WTC11 (cell line): ENCODE measurements at regions not wholly inside any gene's neighbourhood (a gene's known extent, or its start where the extent isn't known, plus 50 kb on each side); places are given as distances from the start of the nearest gene placed in this dataset.

Experiments used
- ATAC-seq: fragments of 200-7000 bp; cut with Tn5 transposase; 2 replicates; pipeline ENCODE4 v1.10.0; 2021; ENCODE audit warnings: mild to moderate bottlenecking, moderate library complexity
- CTCF ChIA-PET: fragments of 300-600 bp; sonication (Branson Sonifier 250); formaldehyde crosslinking; loops from one replicate; lab custom pipeline; 2021; ENCODE audit warnings: antibody characterized with exemption; lab: Charles Lee
- POLR2A ChIA-PET: fragments of 350-600 bp; sonication (Branson Sonifier 250); formaldehyde crosslinking; loops from one replicate; lab custom pipeline; 2021; ENCODE audit warnings: antibody characterized with exemption; lab: Charles Lee
- DNase-seq: peaks from one replicate; pipeline ENCODE4 v3.0.0; 2021; ENCODE audit warnings: low spot score
- H3K27ac Mint-ChIP-seq: 2 replicates; pipeline ENCODE4 v1.8.0; 2021; ENCODE audit warnings: mixed read lengths
- H3K27me3 Mint-ChIP-seq: 2 replicates; pipeline ENCODE4 v1.8.0; 2021; ENCODE audit warnings: low read depth, mild to moderate bottlenecking, moderate library complexity, mixed read lengths
- H3K36me3 Mint-ChIP-seq: 2 replicates; pipeline ENCODE4 v1.8.0; 2021; ENCODE audit warnings: mixed read lengths
- H3K4me1 Mint-ChIP-seq: 2 replicates; pipeline ENCODE4 v1.8.0; 2022; ENCODE audit warnings: mixed read lengths
- H3K4me3 Mint-ChIP-seq: 2 replicates; pipeline ENCODE4 v1.8.0; 2021; ENCODE audit warnings: mild to moderate bottlenecking, moderate library complexity, mixed read lengths
- H3K9me3 Mint-ChIP-seq: 2 replicates; pipeline ENCODE4 v1.8.0; 2021; ENCODE audit warnings: mixed read lengths
- ATF1 ChIP-seq: sonication (generic); formaldehyde crosslinking; IDR thresholded peaks from 2 replicates; pipeline ENCODE4 v1.8.1; 2023; ENCODE audit warnings: mild to moderate bottlenecking, moderate library complexity, missing genetic modification reagents
- CREB1 ChIP-seq: sonication (generic); formaldehyde crosslinking; IDR thresholded peaks from 2 replicates; pipeline ENCODE4 v1.8.0; 2023; ENCODE audit warnings: mild to moderate bottlenecking, missing genetic modification reagents
- ESRRA ChIP-seq: sonication (generic); formaldehyde crosslinking; IDR thresholded peaks from 2 replicates; pipeline ENCODE4 v1.8.1; 2022; ENCODE audit warnings: mild to moderate bottlenecking, missing genetic modification reagents, borderline replicate concordance
- FOXJ3 ChIP-seq: sonication (generic); formaldehyde crosslinking; IDR thresholded peaks from 2 replicates; pipeline ENCODE4 v1.9.0; 2021; ENCODE audit warnings: missing genetic modification reagents, mild to moderate bottlenecking, borderline replicate concordance
- FOXK1 ChIP-seq: sonication (generic); formaldehyde crosslinking; IDR thresholded peaks from 2 replicates; pipeline ENCODE4 v1.8.0; 2022; ENCODE audit warnings: mild to moderate bottlenecking, moderate library complexity, missing genetic modification reagents
- GABPB1 ChIP-seq: sonication (generic); formaldehyde crosslinking; IDR thresholded peaks from 2 replicates; pipeline ENCODE4 v1.8.1; 2023; ENCODE audit warnings: mild to moderate bottlenecking, missing genetic modification reagents
- GRHL2 ChIP-seq: fragments of 250-450 bp; sonication (Bioruptor Pico); IDR thresholded peaks from 2 replicates; pipeline ENCODE4 v1.8.0; 2022; ENCODE audit warnings: mild to moderate bottlenecking, moderate library complexity; ENCODE audit not compliant: insufficient replicate concordance, severe bottlenecking
- GTF2I ChIP-seq: fragments of 250-450 bp; sonication (Bioruptor Pico); conservative IDR thresholded peaks from 2 replicates; pipeline ENCODE4 v1.4.0; 2021; ENCODE audit warnings: mild to moderate bottlenecking
- JUN ChIP-seq: sonication (generic); formaldehyde crosslinking; IDR thresholded peaks from 2 replicates; pipeline ENCODE4 v1.8.0; 2023; ENCODE audit warnings: mild to moderate bottlenecking, missing genetic modification reagents
- MYBL2 ChIP-seq: sonication (generic); formaldehyde crosslinking; IDR thresholded peaks from 2 replicates; pipeline ENCODE4 v1.8.1; 2023; ENCODE audit warnings: mild to moderate bottlenecking, moderate library complexity, missing genetic modification reagents
- NFATC4 ChIP-seq: fragments of 250-450 bp; sonication (Bioruptor Pico); IDR thresholded peaks from 2 replicates; pipeline ENCODE4 v1.9.0; 2021; ENCODE audit warnings: mild to moderate bottlenecking
- PRRX2 ChIP-seq: fragments of 250-450 bp; sonication (Bioruptor Pico); IDR thresholded peaks from 2 replicates; pipeline ENCODE4 v1.8.0; 2021; ENCODE audit warnings: mild to moderate bottlenecking
- RORB ChIP-seq: fragments of 250-450 bp; sonication (Bioruptor Pico); IDR thresholded peaks from 2 replicates; pipeline ENCODE4 v1.9.0; 2021; ENCODE audit warnings: mild to moderate bottlenecking
- SMAD3 ChIP-seq: sonication (generic); formaldehyde crosslinking; IDR thresholded peaks from 2 replicates; pipeline ENCODE4 v1.8.0; 2022; ENCODE audit warnings: missing genetic modification reagents, mild to moderate bottlenecking, borderline replicate concordance
- SOX15 ChIP-seq: fragments of 250-450 bp; sonication (Bioruptor Pico); IDR thresholded peaks from 2 replicates; pipeline ENCODE4 v1.9.0; 2021; ENCODE audit warnings: mild to moderate bottlenecking
- TEAD1 ChIP-seq: sonication (generic); formaldehyde crosslinking; IDR thresholded peaks from 2 replicates; pipeline ENCODE4 v1.8.0; 2022; ENCODE audit warnings: mild to moderate bottlenecking, missing genetic modification reagents
- TEAD4 ChIP-seq: sonication (generic); formaldehyde crosslinking; IDR thresholded peaks from 2 replicates; pipeline ENCODE4 v1.8.0; 2022; ENCODE audit warnings: mild to moderate bottlenecking, missing genetic modification reagents
- ZNF138 ChIP-seq: sonication (generic); formaldehyde crosslinking; conservative IDR thresholded peaks from 2 replicates; pipeline ENCODE4 v1.8.1; 2022; ENCODE audit warnings: mild to moderate bottlenecking, moderate library complexity, missing genetic modification reagents
- TF ChIP-seq, protein P1 (sequence below): sonication (generic); formaldehyde crosslinking; conservative IDR thresholded peaks from 2 replicates; pipeline ENCODE4 v1.8.1; 2023; ENCODE audit warnings: mild to moderate bottlenecking, low read depth, missing genetic modification reagents, moderate library complexity
- TF ChIP-seq, protein P2 (sequence below): sonication (generic); formaldehyde crosslinking; IDR thresholded peaks from 2 replicates; pipeline ENCODE4 v1.8.1; 2022; ENCODE audit warnings: low read depth, missing genetic modification reagents, borderline replicate concordance
- TF ChIP-seq, protein P3 (sequence below): sonication (generic); formaldehyde crosslinking; IDR thresholded peaks from 2 replicates; pipeline ENCODE4 v1.8.0; 2022; ENCODE audit warnings: missing genetic modification reagents
- TF ChIP-seq, protein P4 (sequence below): sonication (generic); formaldehyde crosslinking; IDR thresholded peaks from 2 replicates; pipeline ENCODE4 v1.8.1; 2023; ENCODE audit warnings: mild to moderate bottlenecking, missing genetic modification reagents, moderate library complexity
- TF ChIP-seq, protein P5 (sequence below): sonication (generic); formaldehyde crosslinking; IDR thresholded peaks from 2 replicates; pipeline ENCODE4 v1.8.0; 2022; ENCODE audit warnings: mild to moderate bottlenecking, missing genetic modification reagents

DNA sequence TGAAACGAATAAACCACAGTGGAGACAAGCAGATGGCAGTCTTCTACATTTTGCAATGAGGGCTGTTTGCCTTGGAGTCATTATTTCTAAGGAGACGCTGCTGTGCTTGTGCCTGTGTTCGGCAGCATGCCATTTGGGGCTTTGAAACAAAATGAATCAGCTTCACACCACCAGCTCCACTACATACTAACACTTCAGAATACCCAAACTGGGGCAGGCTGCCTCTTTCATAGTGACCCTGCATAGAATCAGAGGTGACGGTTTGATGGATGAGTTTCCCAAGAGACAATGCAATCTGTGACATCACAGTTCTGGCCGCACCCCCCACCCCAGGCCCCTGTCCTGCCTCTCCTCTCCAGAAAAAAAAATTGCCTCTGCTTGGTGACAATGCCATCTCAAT is 57.1 kb upstream of the MID1 start (continued):
- TF ChIP-seq ZNF138 (CRISPR knock-in tag) (no peak), ESRRA (no peak), JUN (CRISPR knock-in tag) (no peak)
- TF ChIP-seq, all 79 proteins: peak for 0

DNA sequence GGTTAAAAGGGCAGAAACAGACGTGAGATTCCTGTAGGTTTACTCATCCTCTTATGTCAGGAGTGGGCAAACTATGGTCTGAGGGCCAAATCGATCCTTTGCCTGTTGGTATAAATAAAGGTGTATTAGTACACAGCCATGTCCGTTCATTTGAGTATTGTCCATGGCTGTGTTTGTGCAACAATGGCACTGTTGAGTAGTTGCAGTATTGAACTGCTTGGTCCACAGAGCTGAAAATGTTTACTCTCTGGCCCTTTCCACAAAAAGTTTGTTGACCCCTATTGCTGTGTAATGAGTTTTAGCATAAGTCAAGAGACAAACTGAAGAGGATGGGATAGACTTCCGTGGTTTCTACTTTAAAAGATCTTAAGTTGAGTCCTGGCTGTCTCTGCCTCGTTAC is 59.0 kb upstream of the MID1 start:
- H3K9me3 Mint-ChIP-seq = no peaks in the 10 kb centered on the region
- no peaks in the 10 kb centered on the region for H3K27me3 Mint-ChIP-seq
- CTCF ChIA-PET = no interaction called here
- no peak for TF ChIP-seq MYBL2 (CRISPR knock-in tag)
- TF ChIP-seq SOX15 (CRISPR knock-in tag) = no peak
- no peak for TF ChIP-seq SMAD3 (CRISPR knock-in tag)
- TF ChIP-seq GRHL2 (CRISPR knock-in tag) = no peak
- TF ChIP-seq TEAD4 (CRISPR knock-in tag) = no peak
- TF ChIP-seq PRRX2 (CRISPR knock-in tag) = no peak
- TF ChIP-seq FOXK1 (CRISPR knock-in tag) = no peak
- TF ChIP-seq GABPB1 (CRISPR knock-in tag) = no peak
- TF ChIP-seq, protein P1, sequence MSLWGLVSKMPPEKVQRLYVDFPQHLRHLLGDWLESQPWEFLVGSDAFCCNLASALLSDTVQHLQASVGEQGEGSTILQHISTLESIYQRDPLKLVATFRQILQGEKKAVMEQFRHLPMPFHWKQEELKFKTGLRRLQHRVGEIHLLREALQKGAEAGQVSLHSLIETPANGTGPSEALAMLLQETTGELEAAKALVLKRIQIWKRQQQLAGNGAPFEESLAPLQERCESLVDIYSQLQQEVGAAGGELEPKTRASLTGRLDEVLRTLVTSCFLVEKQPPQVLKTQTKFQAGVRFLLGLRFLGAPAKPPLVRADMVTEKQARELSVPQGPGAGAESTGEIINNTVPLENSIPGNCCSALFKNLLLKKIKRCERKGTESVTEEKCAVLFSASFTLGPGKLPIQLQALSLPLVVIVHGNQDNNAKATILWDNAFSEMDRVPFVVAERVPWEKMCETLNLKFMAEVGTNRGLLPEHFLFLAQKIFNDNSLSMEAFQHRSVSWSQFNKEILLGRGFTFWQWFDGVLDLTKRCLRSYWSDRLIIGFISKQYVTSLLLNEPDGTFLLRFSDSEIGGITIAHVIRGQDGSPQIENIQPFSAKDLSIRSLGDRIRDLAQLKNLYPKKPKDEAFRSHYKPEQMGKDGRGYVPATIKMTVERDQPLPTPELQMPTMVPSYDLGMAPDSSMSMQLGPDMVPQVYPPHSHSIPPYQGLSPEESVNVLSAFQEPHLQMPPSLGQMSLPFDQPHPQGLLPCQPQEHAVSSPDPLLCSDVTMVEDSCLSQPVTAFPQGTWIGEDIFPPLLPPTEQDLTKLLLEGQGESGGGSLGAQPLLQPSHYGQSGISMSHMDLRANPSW (CRISPR knock-in tag) = no peak
- ATAC-seq = no peak
- peaks cover 37% of the 10 kb centered on the region for H3K4me1 Mint-ChIP-seq
- H3K4me3 Mint-ChIP-seq = no peak overlapping the region
- no peak for DNase-seq
- POLR2A ChIA-PET = no interaction called here
- H3K36me3 Mint-ChIP-seq = no peaks in the 10 kb centered on the region
- H3K27ac Mint-ChIP-seq = no peak overlapping the region

DNA sequence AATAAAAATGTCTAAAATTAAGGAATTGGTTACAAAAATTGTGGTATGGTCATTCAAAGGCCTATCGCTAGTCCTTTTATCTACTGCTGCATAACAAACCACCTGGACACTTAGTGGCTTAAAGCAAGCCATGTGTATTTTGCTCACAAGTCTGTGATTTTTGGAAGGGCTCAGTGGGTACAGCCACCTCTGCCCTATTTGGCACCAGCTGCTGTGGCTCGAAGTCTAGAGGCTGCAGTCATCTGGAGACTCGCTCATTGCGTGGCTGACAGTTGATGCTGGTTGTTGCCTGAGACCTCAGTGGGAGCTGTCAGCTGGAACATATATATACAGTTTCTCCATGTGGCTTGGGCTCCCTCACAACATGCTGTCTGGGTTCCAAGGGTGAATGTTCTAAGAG is 60.8 kb upstream of the MID1 start:
- Mint-ChIP-seq H3K27ac (no peak overlapping the region), H3K4me1 (peaks cover 24% of the 10 kb centered on the region), H3K27me3 (no peaks in the 10 kb centered on the region), H3K36me3 (no peaks in the 10 kb centered on the region), H3K4me3 (no peak overlapping the region), H3K9me3 (no peaks in the 10 kb centered on the region)
- ATAC-seq = no peak
- POLR2A ChIA-PET = no interaction called here
- DNase-seq = no peak
- CTCF ChIA-PET = no interaction called here
- TF ChIP-seq TEAD1 (CRISPR knock-in tag) (no peak), ATF1 (CRISPR knock-in tag) (no peak), GTF2I (CRISPR knock-in tag) (no peak), TEAD4 (CRISPR knock-in tag) (no peak), NFATC4 (CRISPR knock-in tag) (no peak), CREB1 (CRISPR knock-in tag) (no peak), RORB (no peak), FOXJ3 (no peak)
- TF ChIP-seq, protein P1 (CRISPR knock-in tag) = no peak
- TF ChIP-seq, protein P2, sequence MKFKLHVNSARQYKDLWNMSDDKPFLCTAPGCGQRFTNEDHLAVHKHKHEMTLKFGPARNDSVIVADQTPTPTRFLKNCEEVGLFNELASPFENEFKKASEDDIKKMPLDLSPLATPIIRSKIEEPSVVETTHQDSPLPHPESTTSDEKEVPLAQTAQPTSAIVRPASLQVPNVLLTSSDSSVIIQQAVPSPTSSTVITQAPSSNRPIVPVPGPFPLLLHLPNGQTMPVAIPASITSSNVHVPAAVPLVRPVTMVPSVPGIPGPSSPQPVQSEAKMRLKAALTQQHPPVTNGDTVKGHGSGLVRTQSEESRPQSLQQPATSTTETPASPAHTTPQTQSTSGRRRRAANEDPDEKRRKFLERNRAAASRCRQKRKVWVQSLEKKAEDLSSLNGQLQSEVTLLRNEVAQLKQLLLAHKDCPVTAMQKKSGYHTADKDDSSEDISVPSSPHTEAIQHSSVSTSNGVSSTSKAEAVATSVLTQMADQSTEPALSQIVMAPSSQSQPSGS = no peak
- TF ChIP-seq, protein P3, sequence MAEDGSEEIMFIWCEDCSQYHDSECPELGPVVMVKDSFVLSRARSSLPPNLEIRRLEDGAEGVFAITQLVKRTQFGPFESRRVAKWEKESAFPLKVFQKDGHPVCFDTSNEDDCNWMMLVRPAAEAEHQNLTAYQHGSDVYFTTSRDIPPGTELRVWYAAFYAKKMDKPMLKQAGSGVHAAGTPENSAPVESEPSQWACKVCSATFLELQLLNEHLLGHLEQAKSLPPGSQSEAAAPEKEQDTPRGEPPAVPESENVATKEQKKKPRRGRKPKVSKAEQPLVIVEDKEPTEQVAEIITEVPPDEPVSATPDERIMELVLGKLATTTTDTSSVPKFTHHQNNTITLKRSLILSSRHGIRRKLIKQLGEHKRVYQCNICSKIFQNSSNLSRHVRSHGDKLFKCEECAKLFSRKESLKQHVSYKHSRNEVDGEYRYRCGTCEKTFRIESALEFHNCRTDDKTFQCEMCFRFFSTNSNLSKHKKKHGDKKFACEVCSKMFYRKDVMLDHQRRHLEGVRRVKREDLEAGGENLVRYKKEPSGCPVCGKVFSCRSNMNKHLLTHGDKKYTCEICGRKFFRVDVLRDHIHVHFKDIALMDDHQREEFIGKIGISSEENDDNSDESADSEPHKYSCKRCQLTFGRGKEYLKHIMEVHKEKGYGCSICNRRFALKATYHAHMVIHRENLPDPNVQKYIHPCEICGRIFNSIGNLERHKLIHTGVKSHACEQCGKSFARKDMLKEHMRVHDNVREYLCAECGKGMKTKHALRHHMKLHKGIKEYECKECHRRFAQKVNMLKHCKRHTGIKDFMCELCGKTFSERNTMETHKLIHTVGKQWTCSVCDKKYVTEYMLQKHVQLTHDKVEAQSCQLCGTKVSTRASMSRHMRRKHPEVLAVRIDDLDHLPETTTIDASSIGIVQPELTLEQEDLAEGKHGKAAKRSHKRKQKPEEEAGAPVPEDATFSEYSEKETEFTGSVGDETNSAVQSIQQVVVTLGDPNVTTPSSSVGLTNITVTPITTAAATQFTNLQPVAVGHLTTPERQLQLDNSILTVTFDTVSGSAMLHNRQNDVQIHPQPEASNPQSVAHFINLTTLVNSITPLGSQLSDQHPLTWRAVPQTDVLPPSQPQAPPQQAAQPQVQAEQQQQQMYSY (CRISPR knock-in tag) = no peak
- TF ChIP-seq, protein P4, sequence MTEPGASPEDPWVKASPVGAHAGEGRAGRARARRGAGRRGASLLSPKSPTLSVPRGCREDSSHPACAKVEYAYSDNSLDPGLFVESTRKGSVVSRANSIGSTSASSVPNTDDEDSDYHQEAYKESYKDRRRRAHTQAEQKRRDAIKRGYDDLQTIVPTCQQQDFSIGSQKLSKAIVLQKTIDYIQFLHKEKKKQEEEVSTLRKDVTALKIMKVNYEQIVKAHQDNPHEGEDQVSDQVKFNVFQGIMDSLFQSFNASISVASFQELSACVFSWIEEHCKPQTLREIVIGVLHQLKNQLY (CRISPR knock-in tag) = no peak
- TF ChIP-seq, protein P5, sequence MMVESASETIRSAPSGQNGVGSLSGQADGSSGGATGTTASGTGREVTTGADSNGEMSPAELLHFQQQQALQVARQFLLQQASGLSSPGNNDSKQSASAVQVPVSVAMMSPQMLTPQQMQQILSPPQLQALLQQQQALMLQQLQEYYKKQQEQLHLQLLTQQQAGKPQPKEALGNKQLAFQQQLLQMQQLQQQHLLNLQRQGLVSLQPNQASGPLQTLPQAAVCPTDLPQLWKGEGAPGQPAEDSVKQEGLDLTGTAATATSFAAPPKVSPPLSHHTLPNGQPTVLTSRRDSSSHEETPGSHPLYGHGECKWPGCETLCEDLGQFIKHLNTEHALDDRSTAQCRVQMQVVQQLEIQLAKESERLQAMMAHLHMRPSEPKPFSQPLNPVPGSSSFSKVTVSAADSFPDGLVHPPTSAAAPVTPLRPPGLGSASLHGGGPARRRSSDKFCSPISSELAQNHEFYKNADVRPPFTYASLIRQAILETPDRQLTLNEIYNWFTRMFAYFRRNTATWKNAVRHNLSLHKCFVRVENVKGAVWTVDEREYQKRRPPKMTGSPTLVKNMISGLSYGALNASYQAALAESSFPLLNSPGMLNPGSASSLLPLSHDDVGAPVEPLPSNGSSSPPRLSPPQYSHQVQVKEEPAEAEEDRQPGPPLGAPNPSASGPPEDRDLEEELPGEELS = no peak
